HEK293T (cell line): ENCODE measurements at regions not wholly inside any gene's neighbourhood (a gene's known extent, or its start where the extent isn't known, plus 50 kb on each side); places are given as distances from the start of the nearest gene placed in this dataset.

Source experiments
- CTCF ChIA-PET: fragments of 350-600 bp; formaldehyde crosslinking; extraction: SDS; loops from one replicate; lab custom pipeline; 2021; ENCODE audit warnings: antibody characterized with exemption, inconsistent platforms; lab: Yijun Ruan, JAX
- POLR2A ChIA-PET: fragments of 350-600 bp; formaldehyde crosslinking; extraction: SDS; loops from one replicate; lab custom pipeline; 2020; ENCODE audit warnings: antibody characterized with exemption, inconsistent platforms; lab: Yijun Ruan, JAX
- DNase-seq: peaks from one replicate; pipeline ENCODE4 v3.0.0; 2012; ENCODE audit warnings: mixed read lengths; ENCODE audit errors: extremely low spot score
- ARNT ChIP-seq: fragments of 450-650 bp; IDR thresholded peaks from 2 replicates; pipeline ENCODE4 v1.6.1; 2017; ENCODE audit warnings: mild to moderate bottlenecking
- BHLHE40 ChIP-seq: fragments of 450-650 bp; IDR thresholded peaks from 2 replicates; pipeline ENCODE4 v1.6.1; 2016; ENCODE audit warnings: mild to moderate bottlenecking, moderate library complexity, borderline replicate concordance
- CTBP1 ChIP-seq: fragments of 450-650 bp; IDR thresholded peaks from 2 replicates; pipeline ENCODE4 v1.6.1; 2016; ENCODE audit warnings: borderline replicate concordance
- ELF4 ChIP-seq: fragments of 450-650 bp; IDR thresholded peaks from 2 replicates; pipeline ENCODE4 v1.6.1; 2017; ENCODE audit warnings: antibody characterized with exemption
- FOXA1 ChIP-seq: fragments of 450-650 bp; IDR thresholded peaks from 2 replicates; pipeline ENCODE4 v1.6.1; 2016; ENCODE audit warnings: mild to moderate bottlenecking
- FOXK2 ChIP-seq: fragments of 450-650 bp; IDR thresholded peaks from 2 replicates; pipeline ENCODE4 v1.6.1; 2016; ENCODE audit warnings: mild to moderate bottlenecking
- FOXM1 ChIP-seq: fragments of 450-650 bp; IDR thresholded peaks from 2 replicates; pipeline ENCODE4 v1.6.1; 2017; ENCODE audit warnings: mild to moderate bottlenecking, borderline replicate concordance
- HDGF ChIP-seq: fragments of 450-650 bp; IDR thresholded peaks from 2 replicates; pipeline ENCODE4 v1.6.1; 2017; ENCODE audit warnings: antibody characterized with exemption, borderline replicate concordance
- L3MBTL2 ChIP-seq: fragments of 450-650 bp; conservative IDR thresholded peaks from 2 replicates; pipeline ENCODE4 v1.6.1; 2016; ENCODE audit warnings: mild to moderate bottlenecking
- LEF1 ChIP-seq: fragments of 450-650 bp; IDR thresholded peaks from 2 replicates; pipeline ENCODE4 v1.6.1; 2017; ENCODE audit warnings: mild to moderate bottlenecking, borderline replicate concordance
- NFRKB ChIP-seq: fragments of 450-650 bp; IDR thresholded peaks from 2 replicates; pipeline ENCODE4 v1.6.1; 2016; ENCODE audit warnings: mild to moderate bottlenecking, moderate library complexity
- SP1 ChIP-seq: fragments of 450-650 bp; IDR thresholded peaks from 2 replicates; pipeline ENCODE4 v1.6.1; 2017
- SUZ12 ChIP-seq: fragments of 450-650 bp; IDR thresholded peaks from 2 replicates; pipeline ENCODE4 v1.6.1; 2016; ENCODE audit warnings: mild to moderate bottlenecking
- TARDBP ChIP-seq: fragments of 450-650 bp; IDR thresholded peaks from 2 replicates; pipeline ENCODE4 v1.6.1; 2016
- ZNF384 ChIP-seq: fragments of 450-650 bp; IDR thresholded peaks from 2 replicates; pipeline ENCODE4 v1.6.1; 2016
- TF ChIP-seq, protein P1 (sequence below): fragments of 450-650 bp; IDR thresholded peaks from 2 replicates; pipeline ENCODE4 v1.6.1; 2016

DNA sequence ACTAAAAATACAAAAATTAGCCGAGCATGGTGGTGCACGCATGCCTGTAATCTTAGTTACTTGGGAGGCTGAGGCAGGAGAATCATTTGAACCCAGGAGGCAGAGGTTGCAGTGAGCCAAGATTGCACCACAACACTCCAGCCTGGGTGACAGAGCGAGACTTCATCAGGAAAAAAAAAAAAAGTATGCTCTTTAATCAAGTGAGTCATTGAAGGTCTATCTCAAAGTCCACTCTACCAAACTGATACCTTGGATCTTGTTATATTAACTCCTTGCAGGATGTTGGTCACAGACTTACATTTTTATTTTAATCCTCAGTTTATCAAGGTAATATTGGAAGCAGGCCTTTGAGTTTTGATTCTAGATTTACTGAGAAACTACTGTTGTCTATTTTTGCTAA lies 348.7 kb downstream of the COL12A1 start:
- DNase-seq = no peak
- TF ChIP-seq L3MBTL2 (no peak), LEF1 (no peak), ZNF384 (no peak), CTBP1 (no peak), ELF4 (no peak), HDGF (no peak), FOXM1 (no peak), NFRKB (no peak), SUZ12 (no peak), FOXK2 (no peak), FOXA1 (no peak), BHLHE40 (no peak), SP1 (no peak), TARDBP (no peak)
- TF ChIP-seq, protein P1, sequence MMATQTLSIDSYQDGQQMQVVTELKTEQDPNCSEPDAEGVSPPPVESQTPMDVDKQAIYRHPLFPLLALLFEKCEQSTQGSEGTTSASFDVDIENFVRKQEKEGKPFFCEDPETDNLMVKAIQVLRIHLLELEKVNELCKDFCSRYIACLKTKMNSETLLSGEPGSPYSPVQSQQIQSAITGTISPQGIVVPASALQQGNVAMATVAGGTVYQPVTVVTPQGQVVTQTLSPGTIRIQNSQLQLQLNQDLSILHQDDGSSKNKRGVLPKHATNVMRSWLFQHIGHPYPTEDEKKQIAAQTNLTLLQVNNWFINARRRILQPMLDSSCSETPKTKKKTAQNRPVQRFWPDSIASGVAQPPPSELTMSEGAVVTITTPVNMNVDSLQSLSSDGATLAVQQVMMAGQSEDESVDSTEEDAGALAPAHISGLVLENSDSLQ = no peak
- CTCF ChIA-PET = no interaction called here
- POLR2A ChIA-PET = no interaction called here

DNA sequence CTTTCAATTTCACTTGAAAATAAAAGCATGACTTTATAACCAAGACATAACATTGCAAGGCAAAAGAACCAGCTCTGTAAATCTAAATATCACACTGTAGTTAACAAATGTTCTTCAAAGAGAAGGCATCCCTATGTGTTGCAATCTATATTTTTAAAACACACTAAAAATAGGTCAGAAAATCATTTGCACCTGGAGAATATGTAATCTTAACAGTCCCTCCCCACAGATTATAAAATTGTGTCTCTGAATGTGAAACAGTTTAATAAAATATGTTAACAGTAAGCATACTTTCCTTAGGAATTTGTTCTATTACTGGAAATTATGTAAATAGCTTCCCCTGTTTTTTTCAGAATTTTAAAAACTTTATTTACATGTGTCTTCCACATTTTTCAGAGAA lies 351.9 kb downstream of the COL12A1 start:
- POLR2A ChIA-PET = no interaction called here
- TF ChIP-seq CTBP1 = no peak
- no peak for TF ChIP-seq FOXA1
- TF ChIP-seq ELF4 = no peak
- no peak for TF ChIP-seq ZNF384
- TF ChIP-seq SUZ12 = no peak
- no peak for TF ChIP-seq NFRKB
- TF ChIP-seq L3MBTL2 = no peak
- TF ChIP-seq, protein P1 = no peak
- no peak for TF ChIP-seq LEF1
- CTCF ChIA-PET = no interaction called here
- DNase-seq = no peak

DNA sequence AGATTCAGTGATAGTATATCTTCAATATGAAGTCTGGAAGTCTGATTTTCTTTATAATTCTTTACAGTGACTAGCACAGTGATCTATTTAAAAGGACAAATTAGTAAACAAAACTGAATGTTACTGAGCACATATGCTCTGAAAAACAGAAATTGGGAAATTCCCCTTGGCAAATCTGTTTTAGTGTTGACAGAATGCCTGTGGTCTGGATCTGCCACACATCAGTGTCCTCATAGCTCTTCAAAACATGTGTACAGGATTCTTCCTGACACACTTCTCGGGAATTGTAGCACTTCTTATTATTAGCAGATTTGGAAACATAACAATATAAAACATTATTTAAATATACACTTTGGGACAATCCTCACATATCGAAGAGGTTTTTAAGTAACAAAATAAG lies 354.3 kb downstream of the COL12A1 start:
- POLR2A ChIA-PET = no interaction called here
- CTCF ChIA-PET = no interaction called here
- TF ChIP-seq, protein P1 = no peak
- no peak for TF ChIP-seq BHLHE40
- TF ChIP-seq CTBP1 = no peak
- TF ChIP-seq LEF1 = no peak
- DNase-seq = no peak

DNA sequence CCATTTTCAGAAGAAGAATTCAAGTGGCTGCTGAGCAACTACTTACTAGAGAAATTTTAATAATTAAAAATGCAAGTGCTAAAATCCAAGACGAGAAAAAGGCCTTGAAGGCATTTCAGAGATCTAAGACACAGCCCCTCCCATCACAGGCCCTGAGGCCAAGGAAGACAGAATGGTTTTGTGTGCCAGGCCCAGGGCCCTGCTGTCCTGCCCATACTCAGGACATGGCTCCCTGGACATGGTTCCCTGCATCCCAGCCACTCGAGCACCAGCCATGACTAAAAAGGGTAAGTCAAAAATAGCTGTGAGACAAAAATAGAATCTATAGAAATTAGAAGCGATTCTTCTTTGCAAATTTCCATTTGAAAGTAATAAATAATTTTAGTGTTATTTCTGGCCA lies 364.9 kb downstream of the COL12A1 start:
- ChIA-PET CTCF (no interaction called here), POLR2A (no interaction called here)
- TF ChIP-seq ELF4 (no peak), CTBP1 (no peak), ARNT (no peak), HDGF (no peak), SP1 (no peak), ZNF384 (no peak), SUZ12 (no peak), L3MBTL2 (no peak), FOXK2 (no peak), FOXA1 (no peak), BHLHE40 (no peak), TARDBP (no peak), FOXM1 (no peak), LEF1 (no peak), NFRKB (no peak)
- TF ChIP-seq, protein P1 = no peak
- DNase-seq = no peak

DNA sequence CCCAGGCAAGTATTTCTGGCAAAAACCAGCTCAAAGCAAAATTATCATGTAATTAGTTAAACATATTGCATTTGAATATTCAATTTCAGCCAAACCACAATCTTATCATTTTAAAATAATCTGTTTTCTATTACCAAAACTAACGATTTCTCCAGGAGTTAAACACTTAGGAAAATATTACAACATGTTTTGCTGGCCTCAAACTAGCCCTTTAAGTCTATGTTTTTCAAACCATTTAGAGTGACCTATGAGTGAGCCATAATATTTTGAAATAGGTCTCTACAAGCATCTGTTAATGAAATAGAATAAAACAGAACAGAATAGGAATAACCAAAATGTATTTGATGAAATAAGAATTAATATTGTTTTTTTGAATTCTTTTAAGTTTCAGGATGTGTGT lies 370.9 kb downstream of the COL12A1 start:
- TF ChIP-seq CTBP1 = no peak
- no peak for TF ChIP-seq BHLHE40
- no peak for TF ChIP-seq ARNT
- TF ChIP-seq SP1 = no peak
- CTCF ChIA-PET = no interaction called here
- POLR2A ChIA-PET = no interaction called here
- no peak for DNase-seq

DNA sequence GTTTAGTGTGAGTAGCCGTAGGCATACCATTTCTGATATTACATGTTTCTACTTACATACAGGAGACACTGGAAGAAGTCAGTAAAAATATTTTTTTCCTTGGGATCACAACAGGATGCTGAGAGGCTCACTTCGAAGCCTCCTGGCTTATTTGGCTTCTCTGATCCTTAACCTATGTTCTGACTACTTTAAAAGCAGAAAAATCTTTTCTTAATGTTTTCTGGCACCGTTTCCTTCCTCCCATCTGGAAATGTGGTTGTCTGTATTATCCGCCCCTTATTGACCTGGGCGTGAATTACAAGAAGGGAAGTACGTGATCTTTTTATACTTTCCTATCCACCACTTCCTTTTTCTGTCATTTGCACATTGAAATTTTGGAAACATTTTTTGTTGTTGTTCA lies 379.6 kb downstream of the COL12A1 start:
- no peak for DNase-seq
- CTCF ChIA-PET = no interaction called here
- POLR2A ChIA-PET = no interaction called here
- TF ChIP-seq NFRKB (no peak), BHLHE40 (no peak), CTBP1 (no peak), ARNT (no peak), TARDBP (no peak), ZNF384 (no peak), SUZ12 (no peak), LEF1 (no peak), SP1 (no peak), L3MBTL2 (no peak), FOXK2 (no peak), ELF4 (no peak), HDGF (no peak), FOXM1 (no peak), FOXA1 (no peak)
- TF ChIP-seq, protein P1 = no peak
